Activated CD8-positive, alpha-beta memory T cell treated with anti-CD3 and anti-CD28 coated beads, Interleukin-2, amount 10 ng/mL, durations not matched to agents 7 days and 5 days (primary cell): ENCODE measurements at regions not wholly inside any gene's neighbourhood (a gene's known extent, or its start where the extent isn't known, plus 50 kb on each side); places are given as distances from the start of the nearest gene placed in this dataset.

ENCODE experiments used
- ATAC-seq: fragments of 150-1000 bp; cut with Tn5 transposase; one replicate; pipeline ENCODE4 v1.10.0; 2021; ENCODE audit warnings: moderate library complexity
- CTCF ChIA-PET: fragments of 350-600 bp; sonication (Branson Sonifier 250); formaldehyde crosslinking; loops from one replicate; lab custom pipeline; 2021; ENCODE audit warnings: antibody characterized with exemption; lab: Charles Lee
- DNase-seq: peaks from one replicate; pipeline ENCODE4 v3.0.0-alpha.2; 2020
- H3K27ac Mint-ChIP-seq: one replicate; pipeline ENCODE4 v1.8.0; 2021; ENCODE audit warnings: mild to moderate bottlenecking, mixed read lengths
- H3K27me3 Mint-ChIP-seq: one replicate; pipeline ENCODE4 v1.8.0; 2021; ENCODE audit warnings: mixed read lengths
- H3K36me3 Mint-ChIP-seq: one replicate; pipeline ENCODE4 v1.8.0; 2021; ENCODE audit warnings: mild to moderate bottlenecking, mixed read lengths
- H3K4me1 Mint-ChIP-seq: one replicate; pipeline ENCODE4 v1.8.0; 2021; ENCODE audit warnings: mixed read lengths
- H3K4me3 Mint-ChIP-seq: one replicate; pipeline ENCODE4 v1.8.0; 2021; ENCODE audit warnings: mild to moderate bottlenecking, moderate library complexity, mixed read lengths
- H3K9me3 Mint-ChIP-seq: one replicate; pipeline ENCODE4 v1.8.0; 2022; ENCODE audit warnings: low read depth, mixed read lengths

DNA sequence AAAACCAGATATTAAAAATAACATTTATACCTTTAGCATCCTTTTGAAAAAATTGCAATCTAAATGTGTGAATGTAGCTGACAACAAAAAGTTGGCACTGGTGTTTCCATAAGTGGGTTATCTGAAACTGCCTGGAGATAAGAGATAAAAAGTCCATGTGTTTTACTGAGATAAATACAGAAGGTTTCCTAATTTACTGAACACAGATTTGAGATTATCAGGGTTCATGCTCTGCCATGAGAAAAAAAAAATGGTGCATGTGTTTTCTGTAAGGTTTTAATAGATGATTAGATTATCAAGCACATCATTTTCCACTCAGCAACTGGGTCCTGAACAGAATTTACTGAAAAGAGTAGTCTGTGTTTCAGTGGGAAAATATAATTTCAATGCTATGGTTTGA is 326.2 kb upstream of the SLIT2 start:
- no peak overlapping the region for H3K27ac Mint-ChIP-seq
- DNase-seq = no peak
- ATAC-seq = no peak
- H3K9me3 Mint-ChIP-seq = peaks cover 10% of the 10 kb centered on the region
- H3K27me3 Mint-ChIP-seq = no peaks in the 10 kb centered on the region
- H3K36me3 Mint-ChIP-seq = no peaks in the 10 kb centered on the region
- CTCF ChIA-PET = no interaction called here
- H3K4me1 Mint-ChIP-seq = no peaks in the 10 kb centered on the region
- H3K4me3 Mint-ChIP-seq = no peak overlapping the region

DNA sequence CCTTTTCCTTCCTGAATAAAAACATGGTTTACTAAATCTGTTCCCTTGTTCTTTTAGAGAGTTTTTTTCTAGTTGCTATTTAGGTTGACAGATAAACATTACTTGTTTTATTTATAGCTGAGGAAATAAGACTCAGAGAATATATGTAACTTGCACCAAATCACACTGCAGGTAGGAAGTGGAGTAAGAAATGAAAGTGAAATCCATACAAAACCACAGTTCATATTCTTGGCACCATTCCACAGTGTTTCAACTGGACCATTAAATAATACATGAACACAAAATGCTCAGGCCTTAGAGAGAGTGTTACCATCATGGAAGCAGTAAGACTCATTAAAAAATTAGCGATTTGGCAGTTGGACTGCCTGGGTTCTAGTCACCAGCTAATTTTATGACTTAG is 326.9 kb upstream of the SLIT2 start:
- Mint-ChIP-seq H3K36me3 (no peaks in the 10 kb centered on the region), H3K4me1 (no peaks in the 10 kb centered on the region), H3K27ac (no peak overlapping the region), H3K4me3 (no peak overlapping the region), H3K27me3 (no peaks in the 10 kb centered on the region), H3K9me3 (peaks cover 9% of the 10 kb centered on the region)
- ATAC-seq (no peak), DNase-seq (no peak)
- CTCF ChIA-PET = no interaction called here

DNA sequence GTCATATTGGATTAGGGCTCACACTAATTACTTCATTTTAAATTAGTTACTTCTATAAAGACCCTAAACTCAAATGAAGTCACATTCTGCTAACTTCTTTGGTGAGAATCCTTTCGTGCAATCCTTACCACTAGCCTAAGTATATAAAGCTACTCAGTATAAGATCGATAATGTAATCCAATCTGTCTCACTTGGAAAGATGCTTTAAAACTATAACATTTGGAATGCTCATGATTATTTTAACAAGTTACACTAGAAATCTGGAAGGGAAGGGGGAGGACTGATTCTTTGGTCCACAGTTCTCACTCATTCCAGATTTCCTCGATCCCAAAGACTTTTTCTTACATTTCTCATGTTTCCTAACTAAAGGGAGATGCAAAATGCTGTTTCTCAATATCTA is 336.4 kb upstream of the SLIT2 start:
- H3K4me3 Mint-ChIP-seq = no peak overlapping the region
- H3K27ac Mint-ChIP-seq = no peak overlapping the region
- H3K36me3 Mint-ChIP-seq = no peaks in the 10 kb centered on the region
- DNase-seq (no peak), ATAC-seq (no peak)
- no peaks in the 10 kb centered on the region for H3K27me3 Mint-ChIP-seq
- CTCF ChIA-PET = no interaction called here
- H3K4me1 Mint-ChIP-seq = no peaks in the 10 kb centered on the region
- H3K9me3 Mint-ChIP-seq = peaks cover 8% of the 10 kb centered on the region

DNA sequence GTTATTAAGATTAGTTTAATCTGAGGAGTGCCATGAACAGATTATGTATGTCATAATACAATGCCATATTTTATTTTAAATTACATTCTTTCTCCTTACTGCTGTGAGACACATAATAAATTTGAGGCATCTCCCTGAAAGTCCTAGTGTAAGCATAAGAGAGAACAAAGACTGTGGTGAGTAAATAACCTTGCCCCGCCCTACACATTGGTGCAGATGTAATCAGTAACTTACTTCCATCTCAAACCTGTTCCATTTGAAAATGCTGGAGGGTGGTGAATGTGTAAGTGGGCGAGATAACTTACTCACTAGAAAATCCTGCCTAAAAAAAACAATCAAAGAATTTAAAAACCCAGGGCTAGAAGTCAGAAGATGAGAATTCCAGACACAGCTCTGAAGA is 338.1 kb upstream of the SLIT2 start:
- CTCF ChIA-PET = no interaction called here
- Mint-ChIP-seq H3K27ac (no peak overlapping the region), H3K9me3 (peaks cover 10% of the 10 kb centered on the region), H3K4me3 (no peak overlapping the region), H3K27me3 (no peaks in the 10 kb centered on the region), H3K4me1 (no peaks in the 10 kb centered on the region), H3K36me3 (no peaks in the 10 kb centered on the region)
- ATAC-seq (no peak), DNase-seq (no peak)

DNA sequence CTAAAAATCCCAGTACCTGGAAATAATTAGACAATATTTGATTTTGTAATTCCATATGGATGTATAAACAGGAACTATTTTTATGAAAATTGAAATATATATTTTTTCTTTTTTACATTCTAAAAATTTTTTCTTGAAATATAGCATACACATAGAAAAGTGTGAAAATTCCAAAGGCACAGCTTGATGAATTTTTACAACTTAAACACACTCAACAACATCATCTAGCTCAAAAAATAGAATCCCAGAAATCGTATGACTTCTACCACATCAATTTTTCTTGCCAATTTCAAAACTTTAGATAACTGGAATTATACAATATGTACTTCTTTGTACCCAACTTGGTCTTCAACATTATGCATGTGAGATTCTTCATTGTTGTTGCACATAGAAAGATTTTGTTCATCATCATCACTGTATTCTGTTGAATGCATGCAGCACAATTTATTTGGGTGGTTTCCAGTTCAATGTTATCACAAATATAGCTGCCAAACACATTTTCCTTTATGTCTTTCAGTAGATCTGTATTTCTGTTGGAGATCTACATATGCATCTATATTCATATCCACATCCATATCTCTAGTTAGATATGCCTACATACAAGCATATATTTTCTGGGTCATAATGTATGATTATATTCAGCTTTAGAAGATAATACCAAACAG is 340.7 kb upstream of the SLIT2 start:
- no peak for ATAC-seq
- H3K9me3 Mint-ChIP-seq = peaks cover 10% of the 10 kb centered on the region
- CTCF ChIA-PET = no interaction called here
- no peak overlapping the region for H3K27ac Mint-ChIP-seq
- DNase-seq = no peak
- no peaks in the 10 kb centered on the region for H3K4me1 Mint-ChIP-seq
- H3K36me3 Mint-ChIP-seq = no peaks in the 10 kb centered on the region
- no peak overlapping the region for H3K4me3 Mint-ChIP-seq
- H3K27me3 Mint-ChIP-seq = no peaks in the 10 kb centered on the region

DNA sequence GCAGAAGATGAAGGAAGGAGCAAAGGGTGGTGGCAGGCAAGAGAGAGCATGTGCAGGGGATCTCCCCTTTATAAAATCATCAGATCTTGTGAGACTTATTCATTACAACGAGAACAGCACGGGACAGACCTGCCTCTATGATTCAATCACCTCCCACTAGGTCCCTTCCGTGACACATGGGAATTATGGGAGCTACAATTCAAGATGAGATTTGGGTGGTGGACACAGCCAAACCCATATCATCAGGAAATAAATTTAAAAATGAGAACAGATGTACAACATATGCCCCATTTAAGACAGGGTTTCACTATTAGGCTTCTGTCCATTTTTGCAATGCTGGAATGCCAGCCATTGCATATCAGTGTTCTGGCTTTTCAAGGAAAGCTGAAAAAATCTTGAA is 346.7 kb upstream of the SLIT2 start:
- Mint-ChIP-seq H3K27me3 (no peaks in the 10 kb centered on the region), H3K4me1 (no peaks in the 10 kb centered on the region), H3K4me3 (no peak overlapping the region), H3K36me3 (no peaks in the 10 kb centered on the region), H3K27ac (no peak overlapping the region), H3K9me3 (peaks cover 9% of the 10 kb centered on the region)
- ATAC-seq = no peak
- DNase-seq = no peak
- CTCF ChIA-PET = no interaction called here

DNA sequence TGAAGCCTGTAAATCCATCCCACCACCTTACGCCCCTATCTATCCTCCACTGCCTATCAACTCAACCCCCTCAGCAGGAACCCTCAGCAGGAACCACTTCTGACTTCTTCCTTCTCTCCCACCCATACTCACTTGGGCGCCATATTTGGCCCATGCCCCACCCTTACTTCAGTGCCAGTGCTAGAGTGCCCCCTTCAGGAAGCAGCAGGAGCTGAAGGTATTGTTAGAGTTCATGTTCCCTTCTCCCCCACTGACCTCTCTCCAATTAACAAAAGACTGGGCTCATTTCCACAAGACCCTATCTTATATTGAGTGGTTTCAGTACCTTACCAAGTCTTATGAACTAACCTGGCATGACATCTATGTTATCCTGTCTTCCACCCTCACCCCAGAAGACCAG is 363.1 kb upstream of the SLIT2 start:
- DNase-seq = no peak
- no peak for ATAC-seq
- Mint-ChIP-seq H3K27ac (no peak overlapping the region), H3K9me3 (peaks cover 8% of the 10 kb centered on the region), H3K4me3 (no peak overlapping the region), H3K27me3 (no peaks in the 10 kb centered on the region), H3K36me3 (no peaks in the 10 kb centered on the region), H3K4me1 (no peaks in the 10 kb centered on the region)
- CTCF ChIA-PET = no interaction called here

DNA sequence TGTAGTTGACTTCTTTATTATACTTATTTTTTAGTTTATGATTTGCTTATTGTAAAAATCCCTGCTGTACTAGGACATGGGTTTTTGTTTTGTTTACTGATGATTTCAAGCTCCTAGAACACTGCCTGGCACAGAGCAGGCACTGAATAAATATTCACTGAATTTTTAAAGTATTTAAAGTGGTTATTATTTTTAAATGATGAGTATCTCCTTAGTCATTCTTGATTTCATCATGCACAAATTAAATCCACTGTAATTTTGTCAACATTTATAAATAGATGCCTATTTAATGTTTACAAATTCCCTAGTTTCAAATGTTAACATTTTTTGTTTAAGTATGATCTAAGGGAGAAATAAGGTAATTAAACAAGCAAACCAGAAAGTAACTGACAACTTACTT is 367.9 kb upstream of the SLIT2 start:
- DNase-seq = no peak
- no peak overlapping the region for H3K27ac Mint-ChIP-seq
- no peak for ATAC-seq
- no peak overlapping the region for H3K4me3 Mint-ChIP-seq
- no peaks in the 10 kb centered on the region for H3K4me1 Mint-ChIP-seq
- peaks cover 7% of the 10 kb centered on the region for H3K9me3 Mint-ChIP-seq
- H3K36me3 Mint-ChIP-seq = no peaks in the 10 kb centered on the region
- CTCF ChIA-PET = no interaction called here
- H3K27me3 Mint-ChIP-seq = no peaks in the 10 kb centered on the region

DNA sequence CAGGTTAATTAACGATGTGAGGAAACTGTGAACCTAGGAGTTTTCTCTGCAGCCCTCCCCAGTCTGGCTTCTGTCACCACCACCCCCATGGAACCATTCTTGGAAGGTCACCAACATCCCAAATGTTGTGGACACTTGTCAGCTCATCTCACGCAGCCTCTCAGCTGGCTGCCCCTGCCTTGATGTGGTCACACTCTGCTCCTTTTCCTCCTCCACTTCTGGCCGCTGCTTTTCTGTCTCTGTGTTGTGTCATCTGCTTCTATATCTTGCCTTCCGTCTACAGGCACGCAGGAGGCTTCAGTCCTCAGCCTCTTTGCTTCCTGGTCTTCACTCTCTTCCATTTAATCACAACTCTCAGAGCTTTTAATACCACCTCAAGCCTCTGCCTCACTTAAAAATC is 371.5 kb upstream of the SLIT2 start:
- ATAC-seq (no peak), DNase-seq (no peak)
- Mint-ChIP-seq H3K9me3 (no peaks in the 10 kb centered on the region), H3K36me3 (no peaks in the 10 kb centered on the region), H3K27me3 (no peaks in the 10 kb centered on the region), H3K27ac (no peak overlapping the region), H3K4me1 (no peaks in the 10 kb centered on the region), H3K4me3 (no peak overlapping the region)
- CTCF ChIA-PET = no interaction called here

DNA sequence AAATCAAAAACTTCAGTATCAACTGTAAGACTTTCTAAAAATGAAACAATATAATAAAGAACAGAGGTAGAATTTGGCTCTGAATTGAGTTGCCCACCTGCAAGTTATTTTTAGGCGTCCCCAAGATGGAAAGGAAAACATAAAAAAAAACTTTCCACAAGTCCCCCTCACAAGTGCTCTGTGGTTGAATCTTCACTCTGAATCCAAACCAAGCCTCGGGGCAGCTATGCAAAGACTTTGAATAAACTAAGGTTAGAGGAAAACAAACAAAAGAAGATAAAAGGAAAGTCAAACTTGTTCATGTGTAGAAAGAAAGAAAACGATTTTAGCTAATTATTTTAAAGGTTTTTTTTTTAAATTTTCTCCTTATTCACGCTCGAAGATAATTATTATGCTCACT is 372.4 kb upstream of the SLIT2 start:
- CTCF ChIA-PET = no interaction called here
- ATAC-seq = no peak
- H3K4me1 Mint-ChIP-seq = no peaks in the 10 kb centered on the region
- no peaks in the 10 kb centered on the region for H3K9me3 Mint-ChIP-seq
- H3K4me3 Mint-ChIP-seq = no peak overlapping the region
- no peak overlapping the region for H3K27ac Mint-ChIP-seq
- DNase-seq = no peak
- H3K27me3 Mint-ChIP-seq = no peaks in the 10 kb centered on the region
- H3K36me3 Mint-ChIP-seq = no peaks in the 10 kb centered on the region

DNA sequence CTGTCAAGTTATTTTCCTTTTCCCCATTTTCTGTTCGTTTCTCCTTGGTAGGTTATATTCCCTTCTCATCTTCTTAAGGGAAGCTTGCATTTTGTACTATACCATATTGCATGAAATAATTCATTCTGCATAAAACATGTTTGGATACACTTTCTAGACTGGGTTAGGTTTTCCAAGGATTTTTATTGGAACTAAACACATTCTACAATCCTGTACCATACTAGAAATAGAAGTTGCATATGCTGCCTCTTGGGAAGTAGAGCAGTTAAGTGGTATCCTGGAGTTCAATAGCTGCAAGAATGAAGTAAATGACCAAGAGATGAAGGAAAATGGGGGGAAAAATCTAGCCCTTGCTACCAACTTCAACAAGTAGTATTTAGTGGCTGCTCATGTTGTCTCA is 393.7 kb upstream of the SLIT2 start:
- Mint-ChIP-seq H3K36me3 (no peaks in the 10 kb centered on the region), H3K9me3 (peaks cover 15% of the 10 kb centered on the region), H3K27ac (no peak overlapping the region), H3K4me3 (no peak overlapping the region), H3K27me3 (no peaks in the 10 kb centered on the region), H3K4me1 (no peaks in the 10 kb centered on the region)
- DNase-seq = no peak
- CTCF ChIA-PET = no interaction called here
- ATAC-seq = no peak

DNA sequence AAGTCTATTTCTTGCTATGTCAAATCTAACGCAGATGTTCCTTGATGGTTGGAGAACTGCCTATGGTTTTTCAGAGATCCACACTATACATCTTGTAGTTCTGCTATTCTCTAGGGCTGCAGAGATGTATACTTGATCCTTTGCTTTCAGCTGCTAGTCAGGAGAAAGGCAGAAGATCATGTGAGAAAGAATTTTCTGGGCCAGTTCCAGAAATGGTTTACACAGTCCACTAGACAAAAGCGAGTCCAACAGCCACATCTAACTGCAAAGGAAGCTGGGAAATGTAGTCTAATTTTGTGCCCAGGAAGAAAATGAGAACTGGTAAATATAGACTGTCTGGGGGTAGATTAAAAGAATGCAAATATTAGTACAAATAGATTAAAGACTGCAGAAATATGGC is 394.3 kb upstream of the SLIT2 start:
- Mint-ChIP-seq H3K4me1 (no peaks in the 10 kb centered on the region), H3K9me3 (peaks cover 15% of the 10 kb centered on the region), H3K27me3 (no peaks in the 10 kb centered on the region), H3K27ac (no peak overlapping the region), H3K4me3 (no peak overlapping the region), H3K36me3 (no peaks in the 10 kb centered on the region)
- no peak for DNase-seq
- ATAC-seq = no peak
- CTCF ChIA-PET = no interaction called here

DNA sequence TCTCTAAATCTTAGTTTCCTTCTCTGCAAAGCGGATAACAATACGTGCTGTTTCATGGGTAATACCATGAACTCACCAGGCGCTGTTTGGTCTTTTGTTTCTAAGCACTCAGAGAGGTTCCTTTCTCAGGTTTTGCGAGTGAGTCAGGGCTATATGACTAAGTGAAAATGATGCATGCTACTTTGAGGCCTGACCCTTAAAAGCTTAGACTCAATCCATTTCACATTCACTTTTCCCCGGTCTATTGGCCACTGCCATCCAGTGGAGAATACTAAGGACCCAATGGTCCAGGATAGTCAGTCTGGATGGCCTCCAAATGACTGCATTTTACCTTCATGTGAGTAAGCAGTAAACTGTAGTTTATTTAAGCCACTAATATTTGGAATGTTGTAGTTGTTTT is 400.8 kb upstream of the SLIT2 start:
- DNase-seq = no peak
- no peaks in the 10 kb centered on the region for H3K4me1 Mint-ChIP-seq
- H3K4me3 Mint-ChIP-seq = no peak overlapping the region
- peaks cover 6% of the 10 kb centered on the region for H3K9me3 Mint-ChIP-seq
- CTCF ChIA-PET = no interaction called here
- H3K36me3 Mint-ChIP-seq = no peaks in the 10 kb centered on the region
- H3K27ac Mint-ChIP-seq = no peak overlapping the region
- no peak for ATAC-seq
- no peaks in the 10 kb centered on the region for H3K27me3 Mint-ChIP-seq

DNA sequence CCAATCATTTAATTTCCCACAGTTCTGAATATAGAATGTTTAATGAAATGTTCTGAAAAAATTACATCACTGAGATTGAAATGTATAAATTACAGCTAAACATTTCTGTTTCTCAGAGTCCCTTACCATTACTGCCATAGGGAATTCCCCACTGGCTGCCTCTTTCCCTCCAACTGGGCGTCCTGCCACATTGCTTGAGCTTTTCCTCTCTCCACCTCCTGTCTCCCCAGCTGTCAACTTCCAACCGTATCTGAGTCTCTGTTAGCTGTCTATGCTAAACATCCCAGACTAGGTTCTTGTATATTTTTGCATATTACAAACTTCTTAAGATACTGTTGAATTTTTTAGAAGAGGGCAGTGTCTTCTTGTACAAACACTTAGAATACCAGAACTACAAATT is 407.3 kb upstream of the SLIT2 start:
- H3K27ac Mint-ChIP-seq = no peak overlapping the region
- CTCF ChIA-PET = no interaction called here

DNA sequence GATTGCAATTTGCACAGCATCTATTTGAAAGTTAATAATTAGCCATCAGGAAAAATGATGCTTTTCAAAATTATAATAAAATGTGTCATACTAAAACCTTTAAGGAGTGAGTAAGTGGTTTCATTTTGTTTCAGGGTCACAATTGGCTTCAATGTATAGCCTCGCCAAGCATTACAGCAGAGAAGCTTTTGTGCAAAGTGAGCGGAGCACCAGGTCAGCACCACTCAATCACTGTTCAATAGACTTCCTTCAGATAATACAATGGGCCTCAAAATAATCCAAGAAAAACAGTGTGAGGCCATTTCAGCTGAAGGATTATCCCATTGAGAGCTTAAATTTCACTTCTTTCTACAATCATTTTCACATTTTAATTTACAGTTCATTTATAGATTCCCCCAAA is 409.2 kb upstream of the SLIT2 start:
- DNase-seq (no peak), ATAC-seq (no peak)
- peaks cover 4% of the 10 kb centered on the region for H3K9me3 Mint-ChIP-seq
- no peaks in the 10 kb centered on the region for H3K36me3 Mint-ChIP-seq
- CTCF ChIA-PET = no interaction called here
- H3K27ac Mint-ChIP-seq = no peak overlapping the region
- H3K4me3 Mint-ChIP-seq = no peak overlapping the region
- H3K4me1 Mint-ChIP-seq = no peaks in the 10 kb centered on the region
- H3K27me3 Mint-ChIP-seq = no peaks in the 10 kb centered on the region

More for the DNA sequence above, 407.3 kb upstream of the SLIT2 start:
- no peak for ATAC-seq
- Mint-ChIP-seq H3K9me3 (peaks cover 4% of the 10 kb centered on the region), H3K4me1 (no peaks in the 10 kb centered on the region), H3K4me3 (no peak overlapping the region), H3K36me3 (no peaks in the 10 kb centered on the region), H3K27me3 (no peaks in the 10 kb centered on the region)
- DNase-seq = no peak
